ENCODE measurements at regions not wholly inside any gene's neighbourhood (a gene's known extent, or its start where the extent isn't known, plus 50 kb on each side); places are given as distances from the start of the nearest gene placed in this dataset.

DNA sequence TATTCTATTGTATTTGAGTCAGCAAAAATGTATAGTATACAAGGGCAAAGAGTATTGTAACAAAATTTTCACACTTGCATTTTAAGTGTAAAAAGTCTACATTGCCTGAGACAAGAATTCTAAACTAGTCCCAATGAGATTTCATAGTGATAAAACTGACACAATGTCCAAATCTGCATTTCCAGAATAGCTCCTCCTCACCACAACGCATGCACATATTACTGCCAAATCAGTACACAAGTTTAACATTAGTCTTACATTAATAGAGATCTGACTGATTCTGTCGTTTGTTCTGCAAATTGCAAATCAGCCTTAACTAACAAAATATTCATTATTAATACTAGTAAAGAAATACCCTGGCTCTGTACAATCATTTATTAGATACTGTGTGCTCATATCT, 222.2 kb upstream of the NEIL3 start:
- no peaks in the 10 kb centered on the region for H3K79me2 ChIP-seq (ENCODE audit: insufficient read depth, low read length)
- H3K9me3 ChIP-seq (replicated peaks in 1 of 2; ENCODE audit: control insufficient read depth in 1 of 2, insufficient read depth in 1 of 2, low read length in 2 of 2): no peaks in the 10 kb centered on the region
- no peaks in the 10 kb centered on the region for H3K9me3 Mint-ChIP-seq
- H3K27ac Mint-ChIP-seq: no peak overlapping the region
- H3K4me3 ChIP-seq (replicated peaks in 1 of 3; ENCODE audit: low read depth in 2 of 3, low read length in 3 of 3): no peak overlapping the region
- H3K27me3 ChIP-seq (ENCODE audit: control insufficient read depth in 2 of 2, insufficient read depth in 2 of 2, low read length in 2 of 2): no peaks in the 10 kb centered on the region
- 100% methylated on average over 1 of the region's 2 CpGs for WGBS (ENCODE audit: insufficient coverage)
- H3K27ac ChIP-seq (ENCODE audit: low read depth in 1 of 2, low read length in 2 of 2): no peak overlapping the region
- H3K4me2 ChIP-seq (replicated peaks; ENCODE audit: extremely low read depth, low read length, poor library complexity, severe bottlenecking): no peak overlapping the region
- no peaks in the 10 kb centered on the region for H3K36me3 ChIP-seq (replicated peaks in 1 of 2; ENCODE audit: control insufficient read depth in 1 of 2, insufficient read depth in 2 of 2, low read length in 2 of 2)
- no peaks in the 10 kb centered on the region for H3K36me3 Mint-ChIP-seq
- TF ChIP-seq, protein P1, sequence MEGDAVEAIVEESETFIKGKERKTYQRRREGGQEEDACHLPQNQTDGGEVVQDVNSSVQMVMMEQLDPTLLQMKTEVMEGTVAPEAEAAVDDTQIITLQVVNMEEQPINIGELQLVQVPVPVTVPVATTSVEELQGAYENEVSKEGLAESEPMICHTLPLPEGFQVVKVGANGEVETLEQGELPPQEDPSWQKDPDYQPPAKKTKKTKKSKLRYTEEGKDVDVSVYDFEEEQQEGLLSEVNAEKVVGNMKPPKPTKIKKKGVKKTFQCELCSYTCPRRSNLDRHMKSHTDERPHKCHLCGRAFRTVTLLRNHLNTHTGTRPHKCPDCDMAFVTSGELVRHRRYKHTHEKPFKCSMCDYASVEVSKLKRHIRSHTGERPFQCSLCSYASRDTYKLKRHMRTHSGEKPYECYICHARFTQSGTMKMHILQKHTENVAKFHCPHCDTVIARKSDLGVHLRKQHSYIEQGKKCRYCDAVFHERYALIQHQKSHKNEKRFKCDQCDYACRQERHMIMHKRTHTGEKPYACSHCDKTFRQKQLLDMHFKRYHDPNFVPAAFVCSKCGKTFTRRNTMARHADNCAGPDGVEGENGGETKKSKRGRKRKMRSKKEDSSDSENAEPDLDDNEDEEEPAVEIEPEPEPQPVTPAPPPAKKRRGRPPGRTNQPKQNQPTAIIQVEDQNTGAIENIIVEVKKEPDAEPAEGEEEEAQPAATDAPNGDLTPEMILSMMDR (IDR thresholded peaks at IDR 0.05): no peak
- intact Hi-C loops (cut with micrococcal nuclease): no loop called here
- no peaks in the 10 kb centered on the region for H4K20me1 ChIP-seq (ENCODE audit: insufficient read depth, low read length)
- DNase-seq: no peak
- no peaks in the 10 kb centered on the region for H3K4me1 Mint-ChIP-seq
- no peak overlapping the region for H3K9ac ChIP-seq (ENCODE audit: insufficient read depth, low read length, poor library complexity, severe bottlenecking)
- no peaks in the 10 kb centered on the region for H3K27me3 Mint-ChIP-seq (ENCODE audit: low read depth in 3 of 3)
- H3K4me3 Mint-ChIP-seq: no peak overlapping the region
- H3K4me1 ChIP-seq (ENCODE audit: control insufficient read depth in 1 of 2, insufficient read depth in 2 of 2, low read length in 2 of 2): no peaks in the 10 kb centered on the region
- no peak overlapping the region for H2AFZ ChIP-seq (ENCODE audit: insufficient read depth, low read depth, low read length, poor library complexity, severe bottlenecking)

DNA sequence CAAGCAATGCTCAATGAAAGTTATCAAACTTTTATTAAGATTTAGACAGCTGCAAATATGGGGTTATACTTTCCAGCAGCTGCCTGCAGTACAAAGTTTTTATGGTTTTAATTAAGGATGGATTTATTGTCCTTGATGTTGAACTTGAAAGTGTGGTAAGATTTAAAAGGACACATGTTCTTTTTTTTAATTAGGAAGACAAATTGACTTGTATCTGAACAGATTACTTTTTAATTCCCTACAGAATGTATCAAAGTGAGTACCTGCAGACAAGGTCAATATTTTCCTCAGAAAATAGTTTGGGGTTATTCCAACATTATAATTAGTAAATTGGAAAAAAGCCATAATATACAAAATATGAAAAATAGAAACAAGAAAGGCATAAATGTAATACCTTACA, 218.2 kb upstream of the NEIL3 start:
- no peak overlapping the region for H3K4me2 ChIP-seq (replicated peaks; ENCODE audit: extremely low read depth, low read length, poor library complexity, severe bottlenecking)
- TF ChIP-seq, protein P1 (IDR thresholded peaks at IDR 0.05): no peak
- no peak overlapping the region for H2AFZ ChIP-seq (ENCODE audit: insufficient read depth, low read depth, low read length, poor library complexity, severe bottlenecking)
- no peaks in the 10 kb centered on the region for H4K20me1 ChIP-seq (ENCODE audit: insufficient read depth, low read length)
- Mint-ChIP-seq H3K36me3 (no peaks in the 10 kb centered on the region), H3K27ac (no peak overlapping the region), H3K9me3 (peaks cover 0 to 4% (median 0%) of the 10 kb centered on the region in 7 donors), H3K4me1 (no peaks in the 10 kb centered on the region), H3K27me3 (ENCODE audit: low read depth in 3 of 3) (peaks cover 0 to 3% (median 0%) of the 10 kb centered on the region in 3 donors), H3K4me3 (no peak overlapping the region)
- no peaks in the 10 kb centered on the region for H3K79me2 ChIP-seq (ENCODE audit: insufficient read depth, low read length)
- H3K9ac ChIP-seq (ENCODE audit: insufficient read depth, low read length, poor library complexity, severe bottlenecking): no peak overlapping the region
- no peaks in the 10 kb centered on the region for H3K4me1 ChIP-seq (ENCODE audit: control insufficient read depth in 1 of 2, insufficient read depth in 2 of 2, low read length in 2 of 2)
- H3K27ac ChIP-seq (ENCODE audit: low read depth in 1 of 2, low read length in 2 of 2): no peak overlapping the region
- H3K36me3 ChIP-seq (replicated peaks in 1 of 2; ENCODE audit: control insufficient read depth in 1 of 2, insufficient read depth in 2 of 2, low read length in 2 of 2): no peaks in the 10 kb centered on the region
- H3K4me3 ChIP-seq (replicated peaks in 1 of 3; ENCODE audit: low read depth in 2 of 3, low read length in 3 of 3): no peak overlapping the region
- intact Hi-C loops (cut with micrococcal nuclease): no loop called here
- H3K9me3 ChIP-seq (replicated peaks in 1 of 2; ENCODE audit: control insufficient read depth in 1 of 2, insufficient read depth in 1 of 2, low read length in 2 of 2): no peaks in the 10 kb centered on the region
- no peak for DNase-seq
- H3K27me3 ChIP-seq (ENCODE audit: control insufficient read depth in 2 of 2, insufficient read depth in 2 of 2, low read length in 2 of 2): no peaks in the 10 kb centered on the region

All from CD14-positive monocyte (primary cell).